Glutamatergic neuron (in vitro differentiated cells): ENCODE measurements at regions not wholly inside any gene's neighbourhood (a gene's known extent, or its start where the extent isn't known, plus 50 kb on each side); places are given as distances from the start of the nearest gene placed in this dataset.
A peak's percentile ranks its signal among the peaks of the same experiment; 100 is the strongest.
"Not testable (repeated sequence)": the region's sequence is repeated elsewhere in the genome, so short reads cannot be mapped to it uniquely, and the experiment has no call there.

Experiments used
- DNase-seq: peaks from one replicate; pipeline ENCODE4 v3.0.0; 2022
- H3K27ac Mint-ChIP-seq: one replicate; pipeline ENCODE4 v1.8.0; 2020; ENCODE audit warnings: mild to moderate bottlenecking, mixed read lengths, inconsistent platforms; ENCODE audit not compliant: unreplicated experiment
- H3K27me3 Mint-ChIP-seq: one replicate; pipeline ENCODE4 v1.8.0; 2020; ENCODE audit warnings: mild to moderate bottlenecking, moderate library complexity, mixed read lengths, inconsistent platforms; ENCODE audit not compliant: unreplicated experiment
- H3K36me3 Mint-ChIP-seq: one replicate; pipeline ENCODE4 v1.8.0; 2020; ENCODE audit warnings: mild to moderate bottlenecking, mixed read lengths, inconsistent platforms; ENCODE audit not compliant: unreplicated experiment
- H3K4me1 Mint-ChIP-seq: one replicate; pipeline ENCODE4 v1.8.0; 2020; ENCODE audit warnings: mild to moderate bottlenecking, low read depth, mixed read lengths, inconsistent platforms; ENCODE audit not compliant: unreplicated experiment
- H3K4me3 Mint-ChIP-seq: one replicate; pipeline ENCODE4 v1.8.0; 2020; ENCODE audit warnings: mild to moderate bottlenecking, mixed read lengths, inconsistent platforms; ENCODE audit not compliant: unreplicated experiment
- H3K9me3 Mint-ChIP-seq: one replicate; pipeline ENCODE4 v1.8.0; 2020; ENCODE audit warnings: mild to moderate bottlenecking, moderate library complexity, mixed read lengths, inconsistent platforms; ENCODE audit not compliant: unreplicated experiment
- CTCF ChIP-seq: fragments of 200-600 bp; sonication (generic); IDR thresholded peaks from one replicate; pipeline ENCODE4 v1.5.0; 2021; ENCODE audit not compliant: partially characterized antibody, unreplicated experiment

GRCh38 chr10:62597226-62597625, 207.3 kb upstream of the ADO start:
- TF ChIP-seq CTCF, result no peak
- no peaks in the 10 kb centered on the region for H3K4me1 Mint-ChIP-seq
- H3K36me3 Mint-ChIP-seq, result no peaks in the 10 kb centered on the region
- H3K9me3 Mint-ChIP-seq, result peaks cover 2% of the 10 kb centered on the region
- no peak for DNase-seq
- H3K27ac Mint-ChIP-seq, result no peak overlapping the region
- no peak overlapping the region for H3K4me3 Mint-ChIP-seq
- H3K27me3 Mint-ChIP-seq, result peaks cover 1% of the 10 kb centered on the region

- H3K27me3 Mint-ChIP-seq, result no peaks in the 10 kb centered on the region
- H3K4me1 Mint-ChIP-seq, result no peaks in the 10 kb centered on the region
- H3K4me3 Mint-ChIP-seq, result no peak overlapping the region
- DNase-seq, result no peak
- no peaks in the 10 kb centered on the region for H3K9me3 Mint-ChIP-seq
- no peaks in the 10 kb centered on the region for H3K36me3 Mint-ChIP-seq
- H3K27ac Mint-ChIP-seq, result no peak overlapping the region
- no peak for TF ChIP-seq CTCF
Measured at GRCh38 chr10:62599161-62599560, 205.4 kb upstream of the ADO start.

GRCh38 chr10:62606551-62606950, 198.0 kb upstream of the ADO start:
- H3K27ac Mint-ChIP-seq, H3K27me3 Mint-ChIP-seq, H3K36me3 Mint-ChIP-seq, H3K4me3 Mint-ChIP-seq, H3K4me1 Mint-ChIP-seq, H3K9me3 Mint-ChIP-seq, DNase-seq: not testable (repeated sequence)

GRCh38 chr10:62608189-62608875, 196.2 kb upstream of the ADO start:
- not testable (repeated sequence) for H3K9me3 Mint-ChIP-seq, H3K4me1 Mint-ChIP-seq, H3K36me3 Mint-ChIP-seq, H3K27me3 Mint-ChIP-seq, H3K27ac Mint-ChIP-seq
- DNase-seq, result peak; percentile 55
- H3K4me3 Mint-ChIP-seq, result peak overlapping the region; percentile 77

- peak; percentile 75 for DNase-seq
- Mint-ChIP-seq H3K27me3 (peaks cover 4% of the 10 kb centered on the region), H3K36me3 (peaks cover 5% of the 10 kb centered on the region), H3K4me3 (no peak overlapping the region), H3K4me1 (peaks cover 10% of the 10 kb centered on the region), H3K27ac (no peak overlapping the region), H3K9me3 (no peaks in the 10 kb centered on the region)
- peak; percentile 86 for TF ChIP-seq CTCF
Measured at GRCh38 chr10:62610649-62611229, 193.8 kb upstream of the ADO start.

- Mint-ChIP-seq H3K4me3 (no peak overlapping the region), H3K36me3 (peaks cover 5% of the 10 kb centered on the region), H3K9me3 (no peaks in the 10 kb centered on the region), H3K27ac (peak overlapping the region; percentile 30), H3K27me3 (peaks cover 6% of the 10 kb centered on the region), H3K4me1 (peaks cover 10% of the 10 kb centered on the region)
- TF ChIP-seq CTCF, result no peak
- DNase-seq, result no peak
Measured at GRCh38 chr10:62613424-62613823, 191.1 kb upstream of the ADO start.
